ENCODE measurements at regions not wholly inside any gene's neighbourhood (a gene's known extent, or its start where the extent isn't known, plus 50 kb on each side); places are given as distances from the start of the nearest gene placed in this dataset.
"Not testable (repeated sequence)": the region's sequence is repeated elsewhere in the genome, so short reads cannot be mapped to it uniquely, and the experiment has no call there.

DNA sequence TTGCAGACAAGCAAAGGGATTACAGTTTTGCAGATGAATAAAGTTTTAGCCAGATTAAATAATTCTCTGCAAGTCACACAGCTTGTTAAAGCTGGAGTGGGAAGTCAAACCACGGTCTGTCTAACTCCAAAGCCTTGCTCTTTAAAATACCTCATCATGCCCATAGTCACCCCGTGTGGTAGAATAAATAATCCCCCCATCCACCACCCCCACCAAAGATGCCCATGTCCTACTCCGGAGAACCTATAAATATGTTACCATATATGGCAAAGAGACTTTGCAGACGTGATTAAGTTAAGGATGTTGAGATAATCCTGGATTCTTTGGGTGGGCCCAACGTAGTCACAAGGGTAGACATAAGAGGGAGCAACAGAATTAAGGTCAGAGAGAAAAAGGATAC is 118.7 kb downstream of the BEND2 start:
- DNase-seq = no peak
- H3K4me3 Mint-ChIP-seq = no peak overlapping the region
- H3K9me3 Mint-ChIP-seq = no peaks in the 10 kb centered on the region
- H3K27me3 Mint-ChIP-seq = peaks cover 10% of the 10 kb centered on the region
- ChIA-PET POLR2A (no interaction called here), CTCF (no interaction called here)
- no peaks in the 10 kb centered on the region for H3K36me3 Mint-ChIP-seq
- intact Hi-C loops (cut with micrococcal nuclease) = no loop called here
- no peak overlapping the region for H3K27ac Mint-ChIP-seq
- no peaks in the 10 kb centered on the region for H3K4me1 Mint-ChIP-seq (ENCODE audit: low read depth)

DNA sequence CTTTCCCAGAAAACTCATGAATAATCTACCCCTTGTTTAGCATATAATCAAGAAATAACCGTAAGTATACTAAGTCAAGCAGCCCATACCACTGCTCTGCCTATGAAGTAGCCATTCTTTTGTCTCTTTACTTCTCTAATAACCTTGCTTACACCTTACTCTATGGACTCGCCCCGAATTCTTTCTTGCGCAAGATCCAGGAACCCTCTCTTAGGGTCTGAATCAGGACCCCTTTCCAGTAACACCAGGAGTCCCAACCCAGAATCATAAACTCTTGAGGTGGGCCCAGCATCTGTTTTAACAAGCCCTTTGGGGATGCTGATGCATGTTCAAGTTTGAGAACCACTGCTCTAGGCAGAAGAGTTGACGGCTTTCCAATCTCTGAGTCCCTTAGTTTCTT is 119.6 kb downstream of the BEND2 start:
- Mint-ChIP-seq H3K4me1 (ENCODE audit: low read depth) (no peaks in the 10 kb centered on the region), H3K27me3 (peaks cover 10% of the 10 kb centered on the region), H3K4me3 (no peak overlapping the region), H3K36me3 (no peaks in the 10 kb centered on the region), H3K9me3 (no peaks in the 10 kb centered on the region), H3K27ac (no peak overlapping the region)
- no peak for DNase-seq
- intact Hi-C loops (cut with micrococcal nuclease) = no loop called here
- ChIA-PET POLR2A (no interaction called here), CTCF (no interaction called here)

DNA sequence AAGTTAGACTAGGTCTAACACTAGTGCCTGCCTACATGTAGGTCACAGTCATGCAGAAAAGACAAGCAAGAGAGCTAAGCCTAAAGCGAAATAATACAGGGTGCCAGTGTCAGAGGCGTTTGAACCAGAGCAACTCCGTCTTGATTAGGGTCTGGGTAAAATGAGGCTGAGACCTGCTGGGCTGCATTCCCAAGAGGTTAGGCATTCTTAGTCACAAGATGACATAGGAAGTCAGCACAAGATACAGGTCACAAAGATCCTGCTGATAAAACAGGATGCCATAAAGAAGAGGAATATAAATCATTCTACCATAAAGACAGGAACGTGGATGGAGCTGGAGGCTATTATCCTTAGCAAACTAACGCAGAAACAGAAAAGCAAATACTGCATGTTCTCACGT is 120.9 kb downstream of the BEND2 start:
- H3K36me3 Mint-ChIP-seq = no peaks in the 10 kb centered on the region
- ChIA-PET CTCF (no interaction called here), POLR2A (no interaction called here)
- H3K27me3 Mint-ChIP-seq = peaks cover 10% of the 10 kb centered on the region
- no peak for DNase-seq
- no peak overlapping the region for H3K4me3 Mint-ChIP-seq
- H3K4me1 Mint-ChIP-seq (ENCODE audit: low read depth) = no peaks in the 10 kb centered on the region
- no peaks in the 10 kb centered on the region for H3K9me3 Mint-ChIP-seq
- H3K27ac Mint-ChIP-seq = no peak overlapping the region
- intact Hi-C loops (cut with micrococcal nuclease) = no loop called here

DNA sequence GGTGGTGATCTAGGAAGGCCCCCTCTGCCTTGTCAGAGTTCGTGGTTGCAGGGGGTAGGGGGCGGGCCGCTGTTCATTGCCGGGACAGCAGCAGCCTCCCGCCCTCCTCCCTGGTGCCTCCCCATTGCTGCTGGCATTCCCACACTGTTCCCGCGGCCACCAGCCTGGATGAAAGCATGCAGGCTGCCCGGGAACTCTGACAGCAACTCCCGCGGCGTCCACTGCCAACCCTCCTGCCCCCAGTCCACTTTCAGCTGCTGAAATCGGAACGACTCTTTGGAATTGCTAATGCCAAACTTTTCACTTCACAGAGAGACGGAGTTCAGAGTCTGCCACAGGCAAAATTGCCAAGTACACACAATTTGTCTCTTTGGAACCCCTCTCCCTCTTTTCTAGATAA is 121.9 kb downstream of the BEND2 start:
- H3K36me3 Mint-ChIP-seq = no peaks in the 10 kb centered on the region
- H3K9me3 Mint-ChIP-seq = no peaks in the 10 kb centered on the region
- H3K4me1 Mint-ChIP-seq (ENCODE audit: low read depth) = no peaks in the 10 kb centered on the region
- no peak overlapping the region for H3K27ac Mint-ChIP-seq
- no peak overlapping the region for H3K4me3 Mint-ChIP-seq
- ChIA-PET CTCF (no interaction called here), POLR2A (no interaction called here)
- intact Hi-C loops (cut with micrococcal nuclease) = no loop called here
- DNase-seq = no peak
- peaks cover 10% of the 10 kb centered on the region for H3K27me3 Mint-ChIP-seq

DNA sequence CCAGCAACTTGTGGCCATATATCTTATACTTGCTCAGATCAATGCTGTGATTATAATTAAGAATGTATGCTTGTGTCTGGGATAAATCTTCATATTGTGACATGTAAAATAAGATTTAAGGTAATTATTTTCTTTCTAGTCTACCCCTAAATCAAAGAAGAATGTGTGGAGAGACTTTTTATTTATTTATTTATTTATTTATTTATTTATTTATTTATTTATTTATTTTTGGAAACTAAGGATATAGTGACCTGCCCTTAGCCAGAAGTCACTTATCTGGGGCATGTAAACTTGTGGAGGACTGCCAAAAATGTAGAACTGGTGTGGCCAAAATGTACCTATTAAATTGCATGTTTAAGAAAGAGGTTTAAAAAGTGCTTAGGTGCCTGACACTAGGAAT is 144.3 kb downstream of the BEND2 start:
- ChIA-PET POLR2A (no interaction called here), CTCF (no interaction called here)
- intact Hi-C loops (cut with micrococcal nuclease) = no loop called here
- no peaks in the 10 kb centered on the region for H3K36me3 Mint-ChIP-seq
- no peaks in the 10 kb centered on the region for H3K4me1 Mint-ChIP-seq (ENCODE audit: low read depth)
- no peak overlapping the region for H3K27ac Mint-ChIP-seq
- H3K9me3 Mint-ChIP-seq = no peaks in the 10 kb centered on the region
- no peak for DNase-seq
- H3K27me3 Mint-ChIP-seq = no peaks in the 10 kb centered on the region
- H3K4me3 Mint-ChIP-seq = no peak overlapping the region

DNA sequence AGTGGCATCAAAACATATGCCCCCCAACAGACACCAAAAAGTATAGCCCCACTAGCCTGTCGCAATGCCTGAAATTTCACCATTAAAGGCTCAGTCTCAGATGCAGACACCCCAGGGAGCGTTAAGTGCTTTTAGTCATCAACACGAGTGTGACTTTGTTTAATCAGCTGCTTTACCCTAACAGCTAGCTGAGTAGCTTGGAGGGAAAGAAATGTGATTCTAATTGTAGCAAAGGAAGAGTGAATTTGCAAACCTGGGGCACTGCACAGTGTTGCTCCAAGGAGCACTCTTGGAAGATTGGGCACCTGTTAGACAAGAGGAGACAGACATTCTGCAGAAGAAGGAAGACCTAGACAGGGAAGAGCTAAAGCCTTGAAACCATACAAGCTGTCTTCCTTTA is 145.1 kb downstream of the BEND2 start:
- Mint-ChIP-seq H3K4me1 (ENCODE audit: low read depth) (no peaks in the 10 kb centered on the region), H3K9me3 (no peaks in the 10 kb centered on the region), H3K4me3 (no peak overlapping the region), H3K36me3 (no peaks in the 10 kb centered on the region), H3K27ac (no peak overlapping the region), H3K27me3 (no peaks in the 10 kb centered on the region)
- no peak for DNase-seq
- ChIA-PET POLR2A (no interaction called here), CTCF (no interaction called here)
- intact Hi-C loops (cut with micrococcal nuclease) = no loop called here

DNA sequence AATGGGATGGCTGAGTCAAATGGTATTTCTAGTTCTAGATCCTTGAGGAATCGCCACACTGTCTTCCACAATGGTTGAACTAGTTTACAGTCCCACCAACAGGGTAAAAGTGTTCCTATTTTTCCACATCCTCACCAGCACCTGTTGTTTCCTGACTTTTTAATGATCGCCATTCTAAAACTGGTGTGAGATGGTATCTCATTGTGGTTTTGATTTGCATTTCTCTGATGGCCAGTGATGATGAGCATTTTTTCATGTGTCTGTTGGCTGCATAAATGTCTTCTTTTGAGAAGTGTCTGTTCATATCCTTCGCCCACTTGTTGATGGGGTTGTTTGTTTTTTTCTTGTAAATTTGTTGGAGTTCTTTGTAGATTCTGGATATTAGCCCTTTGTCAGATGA is 152.6 kb downstream of the BEND2 start:
- DNase-seq, H3K9me3 Mint-ChIP-seq, H3K36me3 Mint-ChIP-seq: not testable (repeated sequence)

DNA sequence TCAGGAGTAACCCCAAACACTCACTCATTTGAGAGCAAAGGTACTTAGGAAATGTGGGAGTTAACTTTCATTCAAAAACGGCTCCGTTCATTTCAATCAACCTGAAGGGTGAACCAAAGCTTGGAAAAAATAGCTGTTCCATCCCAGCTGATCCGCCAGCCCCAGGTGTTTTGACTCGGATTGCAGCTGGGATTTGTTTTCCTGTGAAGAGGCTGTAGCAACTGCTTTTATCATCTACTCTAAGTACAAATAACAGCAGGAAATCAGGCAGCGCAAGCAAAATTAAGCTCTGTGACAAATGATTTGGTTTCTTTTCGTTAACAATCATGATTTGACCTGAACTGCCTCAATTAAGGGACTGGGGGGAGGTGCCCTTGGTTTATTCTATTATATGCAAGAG is 154.7 kb downstream of the BEND2 start:
- intact Hi-C loops (cut with micrococcal nuclease) = no loop called here
- Mint-ChIP-seq H3K36me3 (no peaks in the 10 kb centered on the region), H3K27ac (no peak overlapping the region), H3K4me3 (no peak overlapping the region), H3K4me1 (ENCODE audit: low read depth) (no peaks in the 10 kb centered on the region), H3K9me3 (no peaks in the 10 kb centered on the region), H3K27me3 (no peaks in the 10 kb centered on the region)
- no peak for DNase-seq
- ChIA-PET CTCF (interaction anchor here (0.6 kb wide), 1 partner anchor 435 kb away, joined by 3 read pairs; no protein-coding TSS in a partner anchor), POLR2A (no interaction called here)

More for the DNA sequence above, 152.6 kb downstream of the BEND2 start:
- POLR2A ChIA-PET; H3K27me3 Mint-ChIP-seq; intact Hi-C loops (cut with micrococcal nuclease); CTCF ChIA-PET; H3K27ac Mint-ChIP-seq; H3K4me1 Mint-ChIP-seq (ENCODE audit: low read depth); H3K4me3 Mint-ChIP-seq: not testable (repeated sequence)

DNA sequence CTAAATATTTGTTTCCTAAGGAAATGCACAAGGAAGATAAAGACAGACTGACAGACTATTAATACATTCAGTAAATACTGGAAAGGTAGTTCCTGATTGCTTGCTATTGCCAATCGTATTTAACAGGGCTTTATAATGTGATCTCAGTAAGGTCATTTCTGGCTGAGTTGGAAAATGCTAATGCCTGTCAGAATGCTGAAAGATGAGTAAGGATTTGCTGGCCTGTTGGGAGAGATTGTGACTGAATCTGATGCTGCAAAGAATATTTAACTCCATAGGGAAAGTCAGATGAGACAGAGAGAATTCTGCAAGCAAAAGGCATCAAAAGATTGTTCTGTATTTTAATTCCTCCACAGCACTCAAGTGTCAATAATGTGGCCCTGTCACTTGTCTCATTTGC is 169.0 kb downstream of the BEND2 start:
- H3K4me3 Mint-ChIP-seq = no peak overlapping the region
- CTCF ChIA-PET = no interaction called here
- no peaks in the 10 kb centered on the region for H3K4me1 Mint-ChIP-seq (ENCODE audit: low read depth)
- POLR2A ChIA-PET = no interaction called here
- intact Hi-C loops (cut with micrococcal nuclease) = no loop called here
- no peaks in the 10 kb centered on the region for H3K27me3 Mint-ChIP-seq
- no peak overlapping the region for H3K27ac Mint-ChIP-seq
- DNase-seq = no peak
- no peaks in the 10 kb centered on the region for H3K36me3 Mint-ChIP-seq
- H3K9me3 Mint-ChIP-seq = no peaks in the 10 kb centered on the region

DNA sequence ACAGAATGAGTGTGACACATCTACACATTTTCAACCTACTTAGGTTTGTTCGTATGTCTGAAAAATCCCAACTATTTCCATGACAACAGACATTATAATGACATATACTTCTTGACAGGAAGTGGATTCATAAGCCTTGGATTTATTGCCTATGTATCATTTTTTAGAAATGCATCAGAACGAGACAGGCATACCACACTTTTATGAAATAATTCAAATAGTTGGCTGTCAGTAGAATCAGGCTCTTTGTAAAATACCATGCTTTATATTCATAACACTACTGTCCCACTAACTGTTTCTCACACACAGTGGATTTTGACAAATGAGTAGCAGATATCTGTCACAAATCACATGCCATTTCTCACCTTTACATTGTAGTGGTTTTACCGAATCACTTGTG is 173.2 kb downstream of the BEND2 start:
- CTCF ChIA-PET = no interaction called here
- no peak overlapping the region for H3K27ac Mint-ChIP-seq
- POLR2A ChIA-PET = no interaction called here
- H3K9me3 Mint-ChIP-seq = no peaks in the 10 kb centered on the region
- H3K36me3 Mint-ChIP-seq = no peaks in the 10 kb centered on the region
- intact Hi-C loops (cut with micrococcal nuclease) = no loop called here
- DNase-seq = no peak
- H3K27me3 Mint-ChIP-seq = no peaks in the 10 kb centered on the region
- H3K4me1 Mint-ChIP-seq (ENCODE audit: low read depth) = no peaks in the 10 kb centered on the region
- no peak overlapping the region for H3K4me3 Mint-ChIP-seq

DNA sequence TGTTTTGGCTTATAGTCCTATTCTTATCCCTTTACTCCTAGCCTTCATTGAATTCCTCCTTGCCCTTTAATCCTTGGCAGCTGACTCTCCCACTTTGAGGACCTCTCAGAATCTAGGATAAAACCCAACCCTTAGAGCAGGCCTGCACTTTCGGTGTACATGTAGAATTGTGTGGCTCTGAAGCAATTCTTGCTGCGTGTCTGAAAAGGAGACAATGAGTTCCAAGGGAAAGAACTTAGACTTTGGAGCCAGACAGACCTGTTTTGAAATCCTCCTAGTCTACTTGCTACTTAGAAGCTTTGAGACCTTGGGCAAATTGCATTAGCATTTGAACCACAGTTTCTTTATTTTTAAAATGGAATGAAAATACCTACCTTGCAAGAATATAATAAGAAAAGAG is 175.2 kb downstream of the BEND2 start:
- ChIA-PET CTCF (no interaction called here), POLR2A (no interaction called here)
- H3K27me3 Mint-ChIP-seq = peaks cover 1% of the 10 kb centered on the region
- H3K9me3 Mint-ChIP-seq = no peaks in the 10 kb centered on the region
- DNase-seq = no peak
- intact Hi-C loops (cut with micrococcal nuclease) = no loop called here
- no peaks in the 10 kb centered on the region for H3K36me3 Mint-ChIP-seq
- no peaks in the 10 kb centered on the region for H3K4me1 Mint-ChIP-seq (ENCODE audit: low read depth)
- no peak overlapping the region for H3K27ac Mint-ChIP-seq
- no peak overlapping the region for H3K4me3 Mint-ChIP-seq

DNA sequence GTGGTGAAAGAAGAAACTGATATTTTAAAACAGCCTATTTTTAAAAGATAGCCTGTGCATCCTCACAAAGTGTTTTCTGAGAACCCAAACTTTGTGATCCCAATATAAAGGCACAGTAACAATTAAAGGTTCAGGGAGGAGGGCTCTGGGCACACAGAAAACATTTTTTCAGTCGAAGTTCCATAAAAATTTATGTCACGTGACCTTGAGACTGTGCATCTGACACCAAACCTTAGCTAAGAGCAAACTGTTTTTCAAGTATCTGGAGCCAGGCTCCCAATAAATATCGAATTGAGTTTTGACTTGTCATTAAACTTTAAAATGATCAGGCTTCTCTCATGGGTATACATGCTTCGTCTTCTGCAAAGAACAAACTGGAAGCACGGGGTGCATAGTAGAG is 177.9 kb downstream of the BEND2 start:
- Mint-ChIP-seq H3K9me3 (no peaks in the 10 kb centered on the region), H3K4me3 (no peak overlapping the region), H3K27ac (no peak overlapping the region), H3K4me1 (ENCODE audit: low read depth) (no peaks in the 10 kb centered on the region), H3K36me3 (no peaks in the 10 kb centered on the region), H3K27me3 (peaks cover 1% of the 10 kb centered on the region)
- ChIA-PET POLR2A (no interaction called here), CTCF (no interaction called here)
- DNase-seq = no peak
- intact Hi-C loops (cut with micrococcal nuclease) = no loop called here

DNA sequence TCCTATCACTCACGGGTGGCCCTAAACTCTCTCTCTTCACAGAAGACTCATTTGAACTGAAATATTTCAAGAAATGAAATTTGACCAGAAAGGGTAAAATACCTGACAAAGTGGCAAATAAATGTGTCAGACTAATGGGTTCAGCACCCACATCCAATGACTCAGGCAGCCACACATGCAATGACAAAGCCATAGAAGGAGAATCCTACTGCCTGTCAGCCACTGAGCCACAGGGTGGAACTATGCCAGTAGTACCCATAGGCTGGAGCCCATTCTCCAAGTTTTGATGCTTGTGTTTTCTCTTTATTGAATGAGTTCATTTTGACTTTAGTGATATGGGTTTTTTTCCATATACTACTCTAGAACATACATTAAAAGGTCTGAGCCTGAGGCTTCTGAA is 179.0 kb downstream of the BEND2 start:
- Mint-ChIP-seq H3K36me3 (no peaks in the 10 kb centered on the region), H3K27ac (no peak overlapping the region)
- POLR2A ChIA-PET = no interaction called here

DNA sequence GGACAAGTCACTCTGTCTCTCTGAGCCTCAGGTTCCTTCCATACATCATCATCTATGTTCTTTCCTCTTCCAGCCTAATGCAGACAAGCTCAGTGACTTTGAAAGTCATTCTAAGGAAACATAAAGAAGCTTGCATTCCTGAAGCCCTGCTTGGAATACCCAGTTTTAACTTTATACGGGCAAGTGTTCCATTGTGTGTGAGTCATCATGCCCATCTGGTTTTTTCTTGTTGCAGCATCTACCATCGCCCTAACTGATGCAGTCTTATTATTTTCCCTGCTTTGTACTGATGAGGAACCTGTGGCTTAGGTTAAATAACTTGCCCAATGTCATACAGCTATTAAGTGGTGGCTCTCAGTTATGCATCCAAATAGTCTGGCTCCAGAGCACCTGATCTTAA is 177.9 kb upstream of the RAI2 start:
- no peaks in the 10 kb centered on the region for H3K9me3 Mint-ChIP-seq
- no peaks in the 10 kb centered on the region for H3K36me3 Mint-ChIP-seq
- ChIA-PET CTCF (no interaction called here), POLR2A (no interaction called here)
- H3K27ac Mint-ChIP-seq = no peak overlapping the region
- peaks cover 1% of the 10 kb centered on the region for H3K27me3 Mint-ChIP-seq
- intact Hi-C loops (cut with micrococcal nuclease) = no loop called here
- H3K4me1 Mint-ChIP-seq (ENCODE audit: low read depth) = no peaks in the 10 kb centered on the region
- no peak overlapping the region for H3K4me3 Mint-ChIP-seq
- DNase-seq = no peak

More for the DNA sequence above, 179.0 kb downstream of the BEND2 start:
- H3K27me3 Mint-ChIP-seq = peaks cover 1% of the 10 kb centered on the region
- no peak for DNase-seq
- intact Hi-C loops (cut with micrococcal nuclease) = no loop called here
- H3K4me3 Mint-ChIP-seq = no peak overlapping the region
- H3K9me3 Mint-ChIP-seq = no peaks in the 10 kb centered on the region
- CTCF ChIA-PET = no interaction called here
- no peaks in the 10 kb centered on the region for H3K4me1 Mint-ChIP-seq (ENCODE audit: low read depth)
